ENCODE measurements at regions not wholly inside any gene's neighbourhood (a gene's known extent, or its start where the extent isn't known, plus 50 kb on each side); places are given as distances from the start of the nearest gene placed in this dataset.

DNA sequence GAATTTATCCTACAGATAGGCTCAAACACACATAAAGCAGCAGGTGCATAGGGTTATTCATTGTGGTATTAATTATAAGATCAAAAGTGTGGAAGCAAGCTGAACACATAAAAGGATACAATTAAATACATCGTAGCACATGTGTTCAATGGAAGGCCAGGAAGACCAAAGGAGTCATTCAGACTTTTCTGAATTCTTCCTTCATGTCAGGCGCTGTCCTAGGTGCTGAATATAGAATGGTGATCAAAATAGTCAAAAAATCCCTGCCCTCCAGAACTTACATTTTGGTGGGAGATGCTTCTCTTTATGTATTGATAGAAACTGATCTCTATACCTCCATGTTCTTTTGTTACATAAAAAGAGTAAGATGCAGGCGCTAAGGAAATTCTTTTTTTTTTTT lies 439.0 kb upstream of the ASIC2 start:
- H3K4me3 ChIP-seq (ENCODE audit: low read depth, low read length), result no peak overlapping the region
- TF ChIP-seq, protein P1, sequence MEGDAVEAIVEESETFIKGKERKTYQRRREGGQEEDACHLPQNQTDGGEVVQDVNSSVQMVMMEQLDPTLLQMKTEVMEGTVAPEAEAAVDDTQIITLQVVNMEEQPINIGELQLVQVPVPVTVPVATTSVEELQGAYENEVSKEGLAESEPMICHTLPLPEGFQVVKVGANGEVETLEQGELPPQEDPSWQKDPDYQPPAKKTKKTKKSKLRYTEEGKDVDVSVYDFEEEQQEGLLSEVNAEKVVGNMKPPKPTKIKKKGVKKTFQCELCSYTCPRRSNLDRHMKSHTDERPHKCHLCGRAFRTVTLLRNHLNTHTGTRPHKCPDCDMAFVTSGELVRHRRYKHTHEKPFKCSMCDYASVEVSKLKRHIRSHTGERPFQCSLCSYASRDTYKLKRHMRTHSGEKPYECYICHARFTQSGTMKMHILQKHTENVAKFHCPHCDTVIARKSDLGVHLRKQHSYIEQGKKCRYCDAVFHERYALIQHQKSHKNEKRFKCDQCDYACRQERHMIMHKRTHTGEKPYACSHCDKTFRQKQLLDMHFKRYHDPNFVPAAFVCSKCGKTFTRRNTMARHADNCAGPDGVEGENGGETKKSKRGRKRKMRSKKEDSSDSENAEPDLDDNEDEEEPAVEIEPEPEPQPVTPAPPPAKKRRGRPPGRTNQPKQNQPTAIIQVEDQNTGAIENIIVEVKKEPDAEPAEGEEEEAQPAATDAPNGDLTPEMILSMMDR (IDR thresholded peaks at IDR 0.05; ENCODE audit: insufficient read depth, low read depth, low read length, missing control alignments), result no peak
- peak; percentile 2 for DNase-seq (ENCODE audit: low read depth)

DNA sequence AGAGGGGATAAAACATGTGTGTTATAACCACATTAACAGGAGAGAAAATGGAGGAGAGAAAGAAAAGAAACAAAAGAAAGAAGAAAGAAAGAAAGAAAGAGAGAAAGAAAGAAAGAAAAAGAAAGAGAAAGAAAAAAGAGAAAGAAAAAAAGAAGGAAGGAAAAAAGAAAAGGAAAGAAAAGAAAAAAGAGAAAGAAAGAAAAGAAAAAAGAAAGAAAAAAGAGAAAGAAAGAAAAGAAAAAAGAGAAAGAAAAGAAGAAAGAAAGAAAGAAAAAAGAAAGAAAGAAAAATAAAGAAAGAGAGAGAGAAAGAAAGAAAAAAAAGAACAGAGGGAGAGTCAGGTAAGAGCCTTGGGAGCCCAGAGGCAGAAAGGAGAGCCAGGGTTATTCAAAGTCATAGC lies 446.6 kb upstream of the ASIC2 start:
- TF ChIP-seq, protein P1 (IDR thresholded peaks at IDR 0.05; ENCODE audit: insufficient read depth, low read depth, low read length, missing control alignments), result no peak
- H3K4me3 ChIP-seq (ENCODE audit: low read depth, low read length), result no peak overlapping the region
- DNase-seq (ENCODE audit: low read depth), result no peak

DNA sequence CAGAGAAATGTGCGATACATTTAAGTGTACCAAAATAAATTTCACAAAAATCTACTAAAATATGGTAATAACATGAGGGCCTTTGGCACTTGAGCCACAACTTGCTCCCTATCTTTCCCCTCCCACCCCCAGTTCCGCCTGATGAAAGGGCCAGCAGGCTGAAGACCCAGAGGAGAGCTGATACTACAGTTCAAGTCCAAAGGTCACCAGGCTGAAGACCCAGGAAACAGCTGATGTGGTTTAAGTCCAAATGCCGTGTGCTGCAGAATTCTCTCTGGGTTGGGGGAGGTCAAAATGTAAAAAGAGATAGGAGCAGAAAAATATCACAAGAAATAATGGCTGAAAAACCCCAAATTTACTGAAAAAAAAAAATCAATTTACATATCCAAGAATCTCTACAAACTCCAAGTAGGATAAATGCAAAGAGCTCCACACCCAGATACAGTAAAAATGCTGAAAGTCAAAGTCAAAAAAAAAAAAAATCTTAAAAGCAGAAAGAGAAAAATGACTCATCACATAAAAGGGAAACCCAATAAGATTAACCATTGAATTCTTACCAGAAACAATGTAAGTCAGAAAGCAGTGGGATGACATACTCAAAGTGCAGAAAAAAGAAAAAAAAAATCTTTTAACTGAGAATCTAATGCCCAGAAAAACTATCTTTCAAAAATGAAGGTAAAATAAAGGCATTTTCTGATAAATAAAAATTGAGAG lies 452.1 kb upstream of the ASIC2 start:
- TF ChIP-seq, protein P1 (IDR thresholded peaks at IDR 0.05; ENCODE audit: insufficient read depth, low read depth, low read length, missing control alignments), result no peak
- DNase-seq (ENCODE audit: low read depth), result no peak
- no peak overlapping the region for H3K4me3 ChIP-seq (ENCODE audit: low read depth, low read length)

DNA sequence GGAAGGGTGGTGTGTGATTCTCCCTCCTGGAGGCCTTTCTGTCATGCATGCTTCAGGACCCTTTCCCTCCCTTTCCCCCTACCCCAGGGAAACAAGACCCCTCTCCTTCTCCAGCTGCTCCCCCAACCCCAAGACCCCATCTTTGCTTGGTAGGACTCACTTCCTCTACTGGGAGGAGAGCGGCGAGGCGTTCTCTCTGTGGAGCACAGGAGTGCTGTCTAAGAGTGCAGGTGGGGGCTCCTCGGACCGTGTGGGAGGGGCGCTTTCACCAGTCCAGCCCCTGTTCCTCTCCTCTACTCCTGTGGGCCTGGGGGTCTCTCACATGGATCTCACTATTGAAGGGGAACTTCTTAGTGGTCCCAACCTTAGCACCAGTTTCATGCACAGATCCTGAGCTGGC lies 456.1 kb upstream of the ASIC2 start:
- no peak for DNase-seq (ENCODE audit: low read depth)
- TF ChIP-seq, protein P1 (IDR thresholded peaks at IDR 0.05; ENCODE audit: insufficient read depth, low read depth, low read length, missing control alignments), result no peak
- no peak overlapping the region for H3K4me3 ChIP-seq (ENCODE audit: low read depth, low read length)

DNA sequence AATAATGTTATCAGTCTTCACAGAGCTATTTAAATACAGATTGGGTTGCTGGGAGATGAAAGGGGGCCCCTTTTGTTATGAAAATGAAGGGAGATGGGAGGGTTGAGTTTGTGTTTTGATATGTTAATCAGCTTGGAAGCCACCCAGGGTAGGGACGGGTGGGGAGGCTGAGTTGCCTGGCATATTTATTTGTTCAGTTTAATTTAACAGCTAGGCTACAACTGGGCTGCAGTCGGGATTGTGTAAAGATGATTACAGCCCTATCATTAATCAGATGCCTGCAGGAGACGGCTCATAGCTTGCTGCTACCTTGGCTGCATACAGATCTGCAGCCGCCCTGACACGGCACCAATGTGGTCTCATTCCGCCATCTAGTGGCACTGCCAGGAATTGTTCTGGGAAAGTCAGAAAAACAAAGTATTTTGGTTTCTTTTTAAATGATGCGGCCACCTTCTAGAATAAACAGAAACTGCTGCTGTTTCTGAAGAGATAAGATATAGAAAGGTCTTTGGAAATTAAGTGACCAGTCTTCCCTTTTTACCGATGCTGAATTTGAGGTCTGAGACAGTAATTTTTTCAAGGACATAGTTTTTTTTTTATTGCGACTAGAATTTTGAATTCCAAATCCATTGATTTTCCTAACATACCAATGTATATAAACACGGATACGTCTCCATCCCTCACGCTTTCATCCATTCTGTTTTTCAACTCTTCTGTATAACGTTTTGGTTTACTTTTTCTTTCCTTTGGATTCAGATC lies 458.0 kb upstream of the ASIC2 start:
- peak; percentile 73 for DNase-seq (ENCODE audit: low read depth)
- TF ChIP-seq, protein P1 (IDR thresholded peaks at IDR 0.05; ENCODE audit: insufficient read depth, low read depth, low read length, missing control alignments), result peak; percentile 87
- no peak overlapping the region for H3K4me3 ChIP-seq (ENCODE audit: low read depth, low read length)

DNA sequence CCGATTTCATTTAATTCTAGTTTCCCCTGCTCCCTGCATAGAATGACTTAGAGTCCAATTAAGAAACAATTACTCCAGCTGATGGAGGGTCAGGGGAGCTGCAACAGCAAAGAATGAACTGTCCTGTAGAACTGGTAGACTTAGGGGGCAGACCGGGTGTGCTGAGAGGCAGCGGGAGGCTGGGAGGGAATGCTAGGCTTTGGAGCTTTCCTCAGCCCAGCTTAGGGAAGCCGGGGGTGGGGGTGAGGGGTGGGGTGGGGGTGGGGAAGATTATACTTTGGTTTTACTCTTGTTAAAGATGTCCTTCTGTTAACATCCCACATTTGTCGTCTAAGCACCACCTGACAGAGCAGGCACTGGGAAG lies 458.6 kb upstream of the ASIC2 start:
- no peak for DNase-seq (ENCODE audit: low read depth)
- TF ChIP-seq, protein P1 (IDR thresholded peaks at IDR 0.05; ENCODE audit: insufficient read depth, low read depth, low read length, missing control alignments), result no peak
- H3K4me3 ChIP-seq (ENCODE audit: low read depth, low read length), result no peak overlapping the region

All from GM12865 (cell line).